K562 (cell line): ENCODE measurements at regions not wholly inside any gene's neighbourhood (a gene's known extent, or its start where the extent isn't known, plus 50 kb on each side); places are given as distances from the start of the nearest gene placed in this dataset.

Experiments
- ATAC-seq: fragments of 200-7000 bp; cut with Tn5 transposase; 3 replicates; pipeline ENCODE4 v1.9.1; 2020; ENCODE audit warnings: moderate library complexity
- BruUV-seq: library from RNA; stranded (reverse); fragments of 400-500 nt; replicated peaks from 2 replicates; lab custom pipeline; 2021; lab: Mats Ljungman, UMichigan
- CTCF ChIA-PET: fragments of 300-600 bp; formaldehyde crosslinking; extraction: SDS; loops from one replicate; lab custom pipeline; 2021; ENCODE audit warnings: low intra/inter-chr PET ratio; lab: Yijun Ruan, JAX
- POLR2A ChIA-PET: fragments of 300-600, 350-650 bp; sonication (Branson Sonifier 250); formaldehyde crosslinking; extraction: SDS; loops from one replicate; lab custom pipeline; 2021; ENCODE audit warnings: antibody characterized with exemption, inconsistent platforms; lab: Yijun Ruan, JAX
- DNase-seq, 4 experiments: peaks; one replicate each; pipeline versions ENCODE4 v3.0.0 to v3.0.0-alpha.2; 2011 to 2018; ENCODE audit warnings: low spot score in 3 of 4, mixed read lengths in 3 of 4; ENCODE audit errors: extremely low read depth in 1 of 4
- FAIRE-seq: peaks from 2 replicates; lab custom pipeline; 2011; peaks lifted over from hg19 to GRCh38; lab: Jason Lieb, UNC
- H2AFZ ChIP-seq: 2 replicates; pipeline ENCODE4 v1.6.0; 2011; ENCODE audit warnings: low read depth, low read length, control low read depth, inconsistent platforms
- H3K27ac ChIP-seq: fragments of 200-600 bp; 3 replicates; pipeline ENCODE4 v1.8.0; 2011; ENCODE audit warnings: low read depth, mild to moderate bottlenecking, control low read depth, inconsistent platforms, low read length, moderate library complexity, mixed read lengths; ENCODE audit errors: extremely low read depth
- H3K27me3 ChIP-seq, 2 experiments: fragments of 300-600 bp in 1 of 2; 2 replicates in 1 of 2; 3 replicates in 1 of 2; pipeline versions ENCODE4 v1.6.0 to v1.8.0; 2011; ENCODE audit warnings: inconsistent platforms in 2 of 2, low read length in 2 of 2, mild to moderate bottlenecking in 1 of 2, mixed read lengths in 1 of 2, moderate library complexity in 1 of 2; ENCODE audit not compliant: control insufficient read depth in 2 of 2, insufficient read depth in 2 of 2
- H3K36me3 ChIP-seq: fragments of 300-600 bp; 3 replicates; pipeline ENCODE4 v1.8.0; 2011; ENCODE audit warnings: mild to moderate bottlenecking, low read length, inconsistent platforms; ENCODE audit not compliant: control insufficient read depth, insufficient read depth
- H3K4me1 ChIP-seq, 2 experiments: fragments of 200-600 bp in 1 of 2; replicated peaks in 1 of 2; 2 replicates in 1 of 2; 3 replicates in 1 of 2; pipeline versions ENCODE4 v1.5.1 to v1.8.0; 2011; ENCODE audit warnings: inconsistent platforms in 2 of 2, low read length in 2 of 2, mild to moderate bottlenecking in 1 of 2, mixed read lengths in 1 of 2, moderate library complexity in 1 of 2; ENCODE audit not compliant: control insufficient read depth in 2 of 2, insufficient read depth in 2 of 2
- H3K4me2 ChIP-seq: 2 replicates; pipeline ENCODE4 v1.6.1; 2011; ENCODE audit warnings: low read length, control low read depth, inconsistent platforms, mixed read lengths; ENCODE audit not compliant: insufficient read depth
- H3K4me3 ChIP-seq: fragments of 200-600 bp; sonication (generic), shearing (Covaris generic); 2 replicates; pipeline ENCODE4 v1.5.1; 2016; ENCODE audit warnings: control low read depth, inconsistent platforms
- H3K79me2 ChIP-seq: fragments of 200-600 bp; 3 replicates; pipeline ENCODE4 v1.8.0; 2011; ENCODE audit warnings: low read length, inconsistent platforms; ENCODE audit not compliant: control insufficient read depth, insufficient read depth
- H3K9ac ChIP-seq, 2 experiments: 2 replicates each; pipeline versions ENCODE4 v1.6.0 to v1.6.1; 2011; ENCODE audit warnings: low read depth in 2 of 2, low read length in 2 of 2, control low read depth in 1 of 2, inconsistent platforms in 1 of 2, mild to moderate bottlenecking in 1 of 2, mixed read lengths in 1 of 2; ENCODE audit not compliant: insufficient read depth in 1 of 2
- H3K9me1 ChIP-seq: one replicate; pipeline ENCODE4 v1.6.0; 2011; ENCODE audit warnings: inconsistent platforms, mild to moderate bottlenecking, low read length, moderate library complexity; ENCODE audit not compliant: control insufficient read depth, insufficient read depth
- H3K9me3 ChIP-seq: replicated peaks from 2 replicates; pipeline ENCODE4 v1.5.1; 2011; ENCODE audit warnings: low read depth, low read length, inconsistent platforms; ENCODE audit not compliant: control insufficient read depth, insufficient read depth
- H4K20me1 ChIP-seq: replicated peaks from 2 replicates; pipeline ENCODE4 v1.6.1; 2011; ENCODE audit warnings: low read length, inconsistent platforms, mixed read lengths; ENCODE audit not compliant: control insufficient read depth, insufficient read depth
- NEUROD1 ChIP-seq: fragments of 150-350 bp; IDR thresholded peaks from 2 replicates; pipeline ENCODE4 v1.6.1; 2014; ENCODE audit warnings: borderline replicate concordance, low read length, low read depth; ENCODE audit not compliant: partially characterized antibody
- RBFOX2 ChIP-seq: fragments of 200-400 bp; formaldehyde crosslinking; IDR thresholded peaks from 2 replicates; pipeline ENCODE4 v1.6.1; 2017; ENCODE audit warnings: low read depth, mild to moderate bottlenecking, low read length, moderate library complexity
- YBX1 ChIP-seq: fragments of 450-650 bp; IDR thresholded peaks from 2 replicates; pipeline ENCODE4 v1.7.1; 2016; ENCODE audit warnings: mild to moderate bottlenecking
- ZNF24 ChIP-seq: fragments of 450-650 bp; IDR thresholded peaks from 2 replicates; pipeline ENCODE4 v1.6.1; 2016
- WGBS: fragments of 100-300 bp; shearing (Covaris generic); methylation state at CpG from one replicate; pipeline ENCODE4 v1.1.6; 2016; ENCODE audit warnings: low coverage, mixed read lengths; ENCODE audit not compliant: insufficient coverage; ENCODE audit errors: missing lambda C conversion rate; 5-methylcytosine and 5-hydroxymethylcytosine counted together
- in situ Hi-C: fragments of 300-500 bp; cut with MboI; formaldehyde crosslinking; loops from 4 replicates; pipeline ENCODE4 v1.15.0; 2018; ENCODE audit warnings: inconsistent platforms, mixed read lengths
- intact Hi-C: fragments of 100-400 bp; cut with micrococcal nuclease; formaldehyde crosslinking; loops from 2 replicates; pipeline ENCODE4 v1.14.2; 2022
- TF ChIP-seq, protein P1 (sequence below): fragments of 450-650 bp; IDR thresholded peaks from 2 replicates; pipeline ENCODE4 v1.6.1; 2016; ENCODE audit warnings: missing biosample characterization, missing genetic modification characterization

DNA sequence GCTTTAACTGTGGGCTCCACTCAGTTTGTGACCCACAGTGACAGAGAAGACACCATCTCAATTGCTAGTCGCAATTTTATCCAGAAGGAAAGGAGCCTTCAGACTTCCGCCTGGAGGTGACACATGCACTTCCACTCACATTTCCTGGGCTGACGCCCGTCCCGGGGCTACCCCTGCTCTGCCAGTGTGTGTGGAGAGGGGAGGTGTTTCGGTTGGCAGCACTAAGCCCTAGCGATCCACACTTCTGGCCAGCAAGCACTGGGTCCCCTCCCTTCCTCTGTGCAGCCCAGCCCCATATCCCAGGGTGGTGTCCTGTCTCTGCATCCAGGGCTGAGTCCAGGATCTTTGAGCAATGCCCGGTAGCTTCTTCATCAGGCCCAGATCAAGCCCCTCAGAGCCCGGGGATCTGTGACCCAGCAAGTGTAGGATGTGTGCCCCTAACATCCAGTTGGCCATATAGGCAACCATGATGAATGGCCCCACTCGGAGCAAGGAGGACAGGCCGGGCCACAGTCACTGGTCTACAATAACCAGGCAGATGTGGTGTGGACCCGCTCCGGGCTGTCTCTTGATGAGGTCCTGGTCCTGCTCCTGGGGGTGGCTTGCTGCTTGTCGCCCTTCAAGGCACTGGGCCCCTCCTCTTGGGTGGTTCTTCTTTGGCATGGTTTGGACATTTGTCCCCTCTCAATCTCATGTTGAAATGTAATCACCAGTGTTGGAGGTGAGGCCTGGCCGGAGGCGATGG, 141.9 kb upstream of the SPACA7 start:
- in situ Hi-C loops: no loop called here
- Histone ChIP-seq H3K27me3 (peaks cover 0 to 27% of the 10 kb centered on the region in 2 experiments; a peak in 3 of 5 replicates), H3K79me2 (no peaks in the 10 kb centered on the region), H3K4me3 (no peak overlapping the region), H3K9me3 (no peaks in the 10 kb centered on the region), H2AFZ (no peak overlapping the region), H3K9ac (no peak overlapping the region), H3K36me3 (no peaks in the 10 kb centered on the region), H4K20me1 (no peaks in the 10 kb centered on the region), H3K27ac (no peak overlapping the region), H3K4me2 (no peak overlapping the region), H3K9me1 (no peaks in the 10 kb centered on the region), H3K4me1 (no peaks in the 10 kb centered on the region)
- ChIA-PET CTCF (no interaction called here), POLR2A (no interaction called here)
- WGBS: 1% methylated on average over 14 of the region's 16 CpGs
- TF ChIP-seq, protein P1, sequence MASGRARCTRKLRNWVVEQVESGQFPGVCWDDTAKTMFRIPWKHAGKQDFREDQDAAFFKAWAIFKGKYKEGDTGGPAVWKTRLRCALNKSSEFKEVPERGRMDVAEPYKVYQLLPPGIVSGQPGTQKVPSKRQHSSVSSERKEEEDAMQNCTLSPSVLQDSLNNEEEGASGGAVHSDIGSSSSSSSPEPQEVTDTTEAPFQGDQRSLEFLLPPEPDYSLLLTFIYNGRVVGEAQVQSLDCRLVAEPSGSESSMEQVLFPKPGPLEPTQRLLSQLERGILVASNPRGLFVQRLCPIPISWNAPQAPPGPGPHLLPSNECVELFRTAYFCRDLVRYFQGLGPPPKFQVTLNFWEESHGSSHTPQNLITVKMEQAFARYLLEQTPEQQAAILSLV (tag): no peak
- TF ChIP-seq YBX1 (no peak), NEUROD1 (no peak), ZNF24 (no peak), RBFOX2 (no peak)
- FAIRE-seq (no peak), DNase-seq (no peak), ATAC-seq (no peak)
- BruUV-seq: no TSS peak
- intact Hi-C loops: no loop called here
